Neural cell (in vitro differentiated cells): ENCODE measurements at regions not wholly inside any gene's neighbourhood (a gene's known extent, or its start where the extent isn't known, plus 50 kb on each side); places are given as distances from the start of the nearest gene placed in this dataset.
"Not testable (repeated sequence)": the region's sequence is repeated elsewhere in the genome, so short reads cannot be mapped to it uniquely, and the experiment has no call there.

ENCODE experiments used
- CTCF ChIP-seq: fragments of 450-650 bp; IDR thresholded peaks from 2 replicates; pipeline ENCODE4 v1.5.1; 2014; ENCODE audit warnings: antibody characterized with exemption, mild to moderate bottlenecking, moderate library complexity; ENCODE audit not compliant: poor library complexity, severe bottlenecking
- EZH2 ChIP-seq: fragments of 200-600, 300-800 bp; shearing (Covaris generic), sonication (generic); IDR thresholded peaks from 2 replicates; pipeline ENCODE4 v1.6.1; 2014; ENCODE audit warnings: antibody characterized with exemption, low read length, borderline replicate concordance, mild to moderate bottlenecking; ENCODE audit not compliant: insufficient read depth, poor library complexity, severe bottlenecking

- TF ChIP-seq CTCF, EZH2: not testable (repeated sequence)
Measured at GRCh38 chr7:16256419-16256818, 164.9 kb downstream of the CRPPA start.
